HG03342 (cell line): ENCODE measurements at regions not wholly inside any gene's neighbourhood (a gene's known extent, or its start where the extent isn't known, plus 50 kb on each side); places are given as distances from the start of the nearest gene placed in this dataset.
"Not testable (repeated sequence)": the region's sequence is repeated elsewhere in the genome, so short reads cannot be mapped to it uniquely, and the experiment has no call there.

Experiments
- ATAC-seq: cut with Tn5 transposase; IDR thresholded peaks from one replicate; pipeline ENCODE4 v1.9.1; 2021; ENCODE audit warnings: mild to moderate bottlenecking, moderate library complexity; ENCODE audit not compliant: unreplicated experiment

- ATAC-seq: no peak
These were observed 137.1 kb upstream of the FOXG1 start for GRCh38 chr14:28629328-28630004.

- no peak for ATAC-seq
These were observed 136.5 kb upstream of the FOXG1 start for GRCh38 chr14:28630100-28630499.

GRCh38 chr14:28635387-28635786 lies 131.2 kb upstream of the FOXG1 start:
- no peak for ATAC-seq

- not testable (repeated sequence) for ATAC-seq
These were observed 130.8 kb upstream of the FOXG1 start for GRCh38 chr14:28635816-28636215.

GRCh38 chr14:28641189-28641588 lies 125.4 kb upstream of the FOXG1 start:
- ATAC-seq: not testable (repeated sequence)

GRCh38 chr14:28651148-28651547 lies 115.4 kb upstream of the FOXG1 start:
- ATAC-seq: no peak

- ATAC-seq: no peak
These were observed 113.8 kb upstream of the FOXG1 start for GRCh38 chr14:28652782-28653181.

- no peak for ATAC-seq
These were observed 113.1 kb upstream of the FOXG1 start for GRCh38 chr14:28653521-28653920.

GRCh38 chr14:28656704-28657255 lies 109.8 kb upstream of the FOXG1 start:
- no peak for ATAC-seq

- no peak for ATAC-seq
These were observed 105.3 kb upstream of the FOXG1 start for GRCh38 chr14:28661171-28661772.

GRCh38 chr14:28666961-28667360 lies 99.6 kb upstream of the FOXG1 start:
- ATAC-seq: no peak

GRCh38 chr14:28671425-28671824 lies 95.2 kb upstream of the FOXG1 start:
- no peak for ATAC-seq

- ATAC-seq: no peak
These were observed 93.5 kb upstream of the FOXG1 start for GRCh38 chr14:28673056-28673455.

- no peak for ATAC-seq
These were observed 90.1 kb upstream of the FOXG1 start for GRCh38 chr14:28676479-28676878.

GRCh38 chr14:28677381-28677780 lies 89.2 kb upstream of the FOXG1 start:
- no peak for ATAC-seq

- no peak for ATAC-seq
These were observed 87.7 kb upstream of the FOXG1 start for GRCh38 chr14:28678887-28679286.

- ATAC-seq: no peak
These were observed 84.9 kb upstream of the FOXG1 start for GRCh38 chr14:28681681-28682080.

GRCh38 chr14:28690029-28690692 lies 76.4 kb upstream of the FOXG1 start:
- no peak for ATAC-seq

GRCh38 chr14:28695109-28695508 lies 71.5 kb upstream of the FOXG1 start:
- no peak for ATAC-seq

- ATAC-seq: no peak
These were observed 64.9 kb upstream of the FOXG1 start for GRCh38 chr14:28701733-28702132.

GRCh38 chr14:28703482-28703881 lies 63.1 kb upstream of the FOXG1 start:
- ATAC-seq: no peak

GRCh38 chr14:28704153-28704552 lies 62.4 kb upstream of the FOXG1 start:
- ATAC-seq: no peak
